Fibroblast of pulmonary artery (primary cell): ENCODE measurements at regions not wholly inside any gene's neighbourhood (a gene's known extent, or its start where the extent isn't known, plus 50 kb on each side); places are given as distances from the start of the nearest gene placed in this dataset.

Source experiments
- DNase-seq: peaks from one replicate; pipeline ENCODE4 v3.0.0-alpha.2; 2010; ENCODE audit warnings: low read depth
- H3K4me3 ChIP-seq: replicated peaks from 2 replicates; pipeline ENCODE4 v1.5.1; 2011; ENCODE audit warnings: low read depth, mild to moderate bottlenecking, control low read depth, low read length, moderate library complexity
- CTCF ChIP-seq: IDR thresholded peaks from 2 replicates; pipeline ENCODE4 v1.5.1; 2011; ENCODE audit warnings: mild to moderate bottlenecking, control low read depth, low read length, inconsistent platforms; ENCODE audit errors: missing control alignments

- no peak overlapping the region for H3K4me3 ChIP-seq
- TF ChIP-seq CTCF: no peak
- no peak for DNase-seq
Measured at GRCh38 chr9:13646500-13647021, 367.1 kb upstream of the MPDZ start.

DNA sequence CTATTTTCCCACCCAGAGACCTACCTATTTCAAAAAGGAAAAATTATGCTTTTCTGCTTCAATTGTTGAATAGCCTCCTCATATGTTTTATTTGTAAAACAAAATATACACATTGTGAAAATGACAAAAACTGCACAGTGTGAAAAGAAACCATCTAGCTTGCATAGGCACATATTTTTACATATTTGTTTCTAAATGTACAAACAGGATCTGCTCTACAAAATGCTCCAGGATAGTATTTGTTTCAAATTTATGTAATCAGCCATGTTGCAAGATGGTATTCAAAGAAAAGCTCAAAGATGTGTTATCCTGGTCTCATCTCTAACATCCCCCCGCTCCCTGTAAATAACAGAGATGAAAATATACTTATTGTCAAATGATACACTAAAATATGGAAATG is 366.1 kb upstream of the MPDZ start:
- H3K4me3 ChIP-seq: no peak overlapping the region
- no peak for DNase-seq
- no peak for TF ChIP-seq CTCF

DNA sequence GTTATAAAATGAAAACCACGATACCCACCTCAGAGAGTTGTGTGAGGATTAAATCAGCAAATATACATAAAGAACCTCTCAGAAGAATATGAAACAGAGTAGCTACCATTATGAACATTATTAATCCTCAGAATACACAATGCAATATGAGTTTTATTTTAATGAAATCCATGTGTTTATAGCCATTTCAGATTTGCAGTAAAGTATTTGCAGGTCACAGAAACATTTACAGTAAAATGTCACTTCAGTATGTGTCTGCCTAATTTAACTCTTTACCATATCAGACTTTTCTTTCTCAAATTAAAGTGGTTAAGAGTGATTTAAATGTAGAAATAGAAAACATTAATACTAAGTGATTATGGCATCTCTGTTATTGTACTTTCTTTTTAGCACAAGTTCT is 365.2 kb upstream of the MPDZ start:
- no peak overlapping the region for H3K4me3 ChIP-seq
- no peak for TF ChIP-seq CTCF
- no peak for DNase-seq

GRCh38 chr9:13642646-13643045 is 363.2 kb upstream of the MPDZ start:
- no peak overlapping the region for H3K4me3 ChIP-seq
- no peak for DNase-seq
- TF ChIP-seq CTCF: no peak

DNA sequence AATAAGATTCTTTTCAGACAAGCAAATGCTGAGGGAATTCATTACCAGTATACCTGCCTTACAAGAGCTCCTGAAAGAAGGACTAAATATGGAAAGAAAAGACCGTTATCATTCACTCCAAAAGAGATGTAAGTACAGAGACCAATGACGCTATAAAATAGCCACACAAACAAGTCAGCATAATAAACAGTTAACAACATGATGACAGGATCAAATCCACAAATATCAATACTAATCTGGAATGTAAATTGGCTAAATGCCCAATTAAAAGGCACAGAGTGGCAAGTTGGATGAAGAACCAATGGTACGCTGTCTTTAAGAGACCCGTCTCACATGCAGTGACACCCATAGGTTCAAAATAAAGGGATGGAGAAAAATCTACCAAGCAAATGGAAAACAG is 349.6 kb upstream of the MPDZ start:
- TF ChIP-seq CTCF: no peak
- H3K4me3 ChIP-seq: no peak overlapping the region
- no peak for DNase-seq

DNA sequence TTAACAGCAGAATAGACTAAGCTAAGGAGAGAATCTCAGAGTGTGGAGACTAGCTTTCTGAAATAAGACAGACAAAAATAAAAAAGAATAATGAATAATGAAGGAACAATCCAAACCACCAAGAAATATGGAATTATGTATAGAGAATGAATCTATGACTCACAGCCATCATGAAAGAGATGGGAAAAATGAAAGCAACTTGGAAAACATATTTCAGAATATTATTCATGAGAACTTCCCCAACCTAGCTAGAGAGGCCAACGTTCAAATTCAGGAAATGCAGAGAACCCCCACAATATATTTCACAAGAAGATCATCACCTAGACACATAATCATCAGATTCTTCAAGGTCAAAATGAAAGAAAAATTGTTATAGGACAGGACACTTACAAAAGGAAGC is 349.0 kb upstream of the MPDZ start:
- TF ChIP-seq CTCF: no peak
- DNase-seq: no peak
- H3K4me3 ChIP-seq: no peak overlapping the region

GRCh38 chr9:13627502-13627901 is 348.0 kb upstream of the MPDZ start:
- no peak overlapping the region for H3K4me3 ChIP-seq
- DNase-seq: no peak
- no peak for TF ChIP-seq CTCF
